Esophagus squamous epithelium (tissue), 5 donors: ENCODE measurements at regions not wholly inside any gene's neighbourhood (a gene's known extent, or its start where the extent isn't known, plus 50 kb on each side); places are given as distances from the start of the nearest gene placed in this dataset.

Experiments used
- DNase-seq: peaks from one replicate; lab custom pipeline; 2025; lab: John Stamatoyannopoulos, UW
- H3K27ac ChIP-seq, 4 donors: fragments of 200-600 bp; sonication (generic); one replicate each; pipeline ENCODE4 v1.5.1; 2016 to 2019; ENCODE audit warnings: mild to moderate bottlenecking in 1 of 4
- H3K27me3 ChIP-seq, 4 donors: fragments of 200-600 bp; sonication (generic); 1 replicate in 3 of 4; 2 replicates in 1 of 4; pipeline versions ENCODE4 v1.5.1 to v1.6.0; 2017 to 2021; ENCODE audit warnings: antibody characterized with exemption in 1 of 4
- H3K36me3 ChIP-seq, 3 donors: fragments of 200-600 bp; sonication (generic); one replicate each; pipeline ENCODE4 v1.5.1; 2016 to 2019
- H3K4me1 ChIP-seq, 3 donors: fragments of 200-600 bp; sonication (generic); one replicate each; pipeline ENCODE4 v1.5.1; 2017 to 2019
- H3K4me3 ChIP-seq, 4 donors: fragments of 200-600 bp; sonication (generic); 1 replicate in 3 of 4; 2 replicates in 1 of 4; pipeline ENCODE4 v1.5.1; 2016 to 2019; ENCODE audit warnings: mild to moderate bottlenecking in 2 of 4, moderate library complexity in 1 of 4
- H3K9me3 ChIP-seq, 3 donors: fragments of 200-600 bp; sonication (generic); one replicate each; pipeline ENCODE4 v1.5.1; 2016 to 2019
- POLR2A ChIP-seq, 4 donors: fragments of 450-650 bp; IDR thresholded peaks; one replicate each; pipeline ENCODE4 v1.6.1; 2017; ENCODE audit warnings: antibody characterized with exemption in 4 of 4, mild to moderate bottlenecking in 4 of 4, moderate library complexity in 3 of 4
- WGBS, 2 donors: methylation state at CpG; one replicate each; pipeline ENCODE4 v1.1.5; 2018; 5-methylcytosine and 5-hydroxymethylcytosine counted together
- intact Hi-C: fragments of 100-400 bp; cut with DNase I; formaldehyde crosslinking; loops from one replicate; pipeline ENCODE4 v1.15.0; 2022
- TF ChIP-seq, protein P1 (sequence below), 6 experiments: fragments of 450-650 bp in 4 of 6; fragments of 200-600 bp in 2 of 6; sonication (generic) in 2 of 6; IDR thresholded peaks; one replicate each; pipeline ENCODE4 v1.5.1; 2016 to 2019; ENCODE audit warnings: antibody characterized with exemption in 6 of 6, mild to moderate bottlenecking in 4 of 6, moderate library complexity in 4 of 6
- donor health status: DM: yes; HTN: yes; CAD: no.

DNA sequence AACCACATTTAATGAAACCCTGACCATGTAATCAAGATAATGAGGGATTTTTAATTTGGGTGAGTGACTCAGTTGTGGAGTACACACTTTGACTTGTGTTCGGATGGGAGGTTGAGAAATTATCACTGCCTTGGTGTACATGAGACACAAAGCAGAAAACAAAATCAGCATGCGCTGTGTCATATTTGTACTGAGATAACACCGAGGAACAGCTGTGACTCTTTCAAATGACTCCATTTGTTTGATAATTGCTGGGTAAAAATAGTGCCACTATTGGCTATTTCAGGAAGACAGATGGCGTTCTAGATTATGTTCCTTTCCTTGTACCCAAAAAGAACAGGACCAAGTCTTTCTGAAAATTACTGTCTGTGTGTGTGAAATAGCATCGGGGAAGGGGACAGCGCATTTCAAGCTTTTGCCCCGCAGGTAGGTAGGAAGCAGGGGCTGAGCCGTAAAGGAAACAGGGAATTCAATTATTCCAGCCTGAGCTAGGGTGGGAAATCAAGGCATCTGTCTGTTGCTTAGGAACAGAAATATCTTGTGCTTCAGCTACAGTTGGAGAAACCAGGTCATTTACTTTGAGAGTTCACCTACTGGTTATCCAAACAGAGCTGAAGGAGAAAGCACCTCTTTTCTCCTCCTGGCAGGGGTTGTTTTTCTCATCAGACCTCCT is 114.3 kb downstream of the SNAPC1 start:
- H3K36me3 ChIP-seq, result no peaks in the 10 kb centered on the region
- no peak for DNase-seq
- no peak overlapping the region for H3K27ac ChIP-seq
- H3K27me3 ChIP-seq, result peaks cover 0 to 51% (median 0%) of the 10 kb centered on the region in 4 donors
- no peak overlapping the region for H3K4me3 ChIP-seq
- no peak for TF ChIP-seq POLR2A (IDR thresholded peaks at IDR 0.05)
- TF ChIP-seq, protein P1, sequence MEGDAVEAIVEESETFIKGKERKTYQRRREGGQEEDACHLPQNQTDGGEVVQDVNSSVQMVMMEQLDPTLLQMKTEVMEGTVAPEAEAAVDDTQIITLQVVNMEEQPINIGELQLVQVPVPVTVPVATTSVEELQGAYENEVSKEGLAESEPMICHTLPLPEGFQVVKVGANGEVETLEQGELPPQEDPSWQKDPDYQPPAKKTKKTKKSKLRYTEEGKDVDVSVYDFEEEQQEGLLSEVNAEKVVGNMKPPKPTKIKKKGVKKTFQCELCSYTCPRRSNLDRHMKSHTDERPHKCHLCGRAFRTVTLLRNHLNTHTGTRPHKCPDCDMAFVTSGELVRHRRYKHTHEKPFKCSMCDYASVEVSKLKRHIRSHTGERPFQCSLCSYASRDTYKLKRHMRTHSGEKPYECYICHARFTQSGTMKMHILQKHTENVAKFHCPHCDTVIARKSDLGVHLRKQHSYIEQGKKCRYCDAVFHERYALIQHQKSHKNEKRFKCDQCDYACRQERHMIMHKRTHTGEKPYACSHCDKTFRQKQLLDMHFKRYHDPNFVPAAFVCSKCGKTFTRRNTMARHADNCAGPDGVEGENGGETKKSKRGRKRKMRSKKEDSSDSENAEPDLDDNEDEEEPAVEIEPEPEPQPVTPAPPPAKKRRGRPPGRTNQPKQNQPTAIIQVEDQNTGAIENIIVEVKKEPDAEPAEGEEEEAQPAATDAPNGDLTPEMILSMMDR (IDR thresholded peaks at IDR 0.05), result no peak
- intact Hi-C loops, result no loop called here
- no peaks in the 10 kb centered on the region for H3K4me1 ChIP-seq
- 39 to 62% methylated on average over 8 of the region's 8 CpGs for WGBS, 2 donors
- H3K9me3 ChIP-seq, result no peaks in the 10 kb centered on the region

DNA sequence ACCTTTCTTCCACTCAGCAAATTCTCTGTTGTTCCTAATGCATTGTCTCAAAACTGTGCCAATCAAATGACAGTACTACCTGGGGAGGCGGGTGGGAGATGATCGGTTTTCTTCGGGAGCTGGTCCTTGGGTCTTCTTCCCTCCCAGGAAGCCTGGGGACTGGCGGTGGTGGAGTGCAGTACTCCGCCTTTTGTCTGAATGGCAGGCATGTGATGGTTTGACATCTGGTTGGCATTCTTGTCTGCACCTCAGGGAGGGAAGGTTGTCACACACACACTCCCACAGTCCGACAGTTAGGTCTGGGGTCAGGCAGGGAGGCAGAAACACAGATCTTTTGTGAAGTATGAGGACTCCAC is 114.8 kb downstream of the SNAPC1 start:
- no peaks in the 10 kb centered on the region for H3K9me3 ChIP-seq
- H3K4me1 ChIP-seq, result no peaks in the 10 kb centered on the region
- intact Hi-C loops, result no loop called here
- H3K4me3 ChIP-seq, result no peak overlapping the region
- no peak for DNase-seq
- H3K27me3 ChIP-seq, result peaks cover 0 to 52% (median 0%) of the 10 kb centered on the region in 4 donors
- WGBS, 2 donors, result 53 to 87% methylated on average over 3 to 4 of the region's 6 CpGs
- H3K36me3 ChIP-seq, result no peaks in the 10 kb centered on the region
- no peak for TF ChIP-seq POLR2A (IDR thresholded peaks at IDR 0.05)
- TF ChIP-seq, protein P1 (IDR thresholded peaks at IDR 0.05), result no peak
- no peak overlapping the region for H3K27ac ChIP-seq

DNA sequence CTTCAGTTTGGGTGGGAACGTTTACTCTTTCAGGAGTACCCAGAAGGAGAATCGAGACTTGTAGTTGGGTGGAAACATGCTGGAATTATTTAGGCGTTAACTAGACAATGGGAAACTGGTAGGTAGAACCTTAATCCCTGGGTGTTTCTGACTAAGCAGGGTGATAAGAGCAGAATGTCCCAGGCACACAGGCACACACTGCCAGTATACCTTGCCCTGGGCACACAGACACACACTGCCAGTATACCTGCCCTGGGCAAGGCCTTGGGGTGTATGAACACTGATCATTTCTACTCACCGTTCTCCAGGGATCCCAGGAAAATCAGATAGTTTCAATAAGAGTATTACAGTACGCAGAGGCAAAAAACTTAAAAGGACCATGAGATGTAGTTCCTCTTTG is 115.5 kb downstream of the SNAPC1 start:
- H3K27ac ChIP-seq, result no peak overlapping the region
- no peaks in the 10 kb centered on the region for H3K9me3 ChIP-seq
- TF ChIP-seq POLR2A (IDR thresholded peaks at IDR 0.05), result no peak
- TF ChIP-seq, protein P1 (IDR thresholded peaks at IDR 0.05), result no peak
- no peak overlapping the region for H3K4me3 ChIP-seq
- no peaks in the 10 kb centered on the region for H3K4me1 ChIP-seq
- DNase-seq, result no peak
- no peaks in the 10 kb centered on the region for H3K36me3 ChIP-seq
- WGBS, 2 donors, result 72 to 77% methylated on average over 3 to 5 of the region's 5 CpGs
- intact Hi-C loops, result no loop called here
- peaks cover 0 to 53% (median 0%) of the 10 kb centered on the region in 4 donors for H3K27me3 ChIP-seq

DNA sequence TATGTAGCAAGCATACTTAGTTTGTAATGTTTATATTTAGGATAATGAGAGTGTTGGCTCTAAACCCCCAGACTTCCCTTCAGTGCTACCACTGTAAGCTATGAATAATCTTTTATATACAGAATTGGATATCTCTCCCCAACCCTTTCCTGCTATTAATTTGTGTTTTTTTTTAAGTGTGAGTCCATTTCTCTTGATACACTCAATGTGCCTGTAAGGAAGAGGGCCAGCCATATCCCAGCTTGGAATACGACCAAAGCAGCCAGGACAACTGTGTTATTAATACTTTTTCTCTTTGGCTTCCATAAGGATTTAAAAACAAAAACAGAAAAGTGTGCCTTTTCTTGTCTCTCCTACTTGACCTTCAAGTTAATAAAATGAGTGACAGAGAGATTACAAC is 116.7 kb downstream of the SNAPC1 start:
- Histone ChIP-seq H3K27ac (no peak overlapping the region), H3K36me3 (no peaks in the 10 kb centered on the region), H3K4me1 (no peaks in the 10 kb centered on the region), H3K9me3 (no peaks in the 10 kb centered on the region), H3K27me3 (peaks cover 0 to 60% (median 0%) of the 10 kb centered on the region in 4 donors), H3K4me3 (no peak overlapping the region)
- intact Hi-C loops, result no loop called here
- no peak for DNase-seq
- TF ChIP-seq POLR2A (IDR thresholded peaks at IDR 0.05), result no peak
- TF ChIP-seq, protein P1 (IDR thresholded peaks at IDR 0.05), result no peak
- 56 to 67% methylated on average over 1 of the region's 1 CpG for whole genome bisulfite sequencing, 2 donors

DNA sequence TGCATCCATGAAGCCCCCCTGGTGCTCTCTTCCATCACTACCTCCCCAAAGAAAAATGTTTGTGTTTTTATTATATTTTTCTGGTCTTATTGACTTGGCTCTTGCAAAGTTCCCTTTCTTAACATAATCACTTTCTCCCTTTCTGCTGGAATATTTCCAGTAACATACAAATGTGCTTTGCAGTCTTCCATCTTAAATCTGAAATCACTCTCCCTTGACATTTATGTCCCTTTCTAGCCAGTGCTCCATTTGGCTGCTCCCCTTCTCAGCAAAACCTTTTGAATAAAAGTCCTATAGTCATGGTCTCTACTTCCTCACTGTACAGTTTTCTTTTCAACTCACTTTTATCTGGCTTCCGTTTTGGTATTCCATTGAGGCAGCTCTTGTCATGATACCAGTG is 118.8 kb downstream of the SNAPC1 start:
- TF ChIP-seq, protein P1 (IDR thresholded peaks at IDR 0.05), result no peak
- intact Hi-C loops, result no loop called here
- no peaks in the 10 kb centered on the region for H3K4me1 ChIP-seq
- DNase-seq, result no peak
- peaks cover 0 to 52% (median 0%) of the 10 kb centered on the region in 4 donors for H3K27me3 ChIP-seq
- H3K36me3 ChIP-seq, result no peaks in the 10 kb centered on the region
- 79 to 94% methylated on average over 1 of the region's 1 CpG for WGBS, 2 donors
- H3K9me3 ChIP-seq, result no peaks in the 10 kb centered on the region
- no peak overlapping the region for H3K4me3 ChIP-seq
- no peak overlapping the region for H3K27ac ChIP-seq
